Activated CD4-positive, alpha-beta T cell treated with anti-CD3 and anti-CD28 coated beads for 48 hours (primary cell): ENCODE measurements at regions not wholly inside any gene's neighbourhood (a gene's known extent, or its start where the extent isn't known, plus 50 kb on each side); places are given as distances from the start of the nearest gene placed in this dataset.
"Not testable (repeated sequence)": the region's sequence is repeated elsewhere in the genome, so short reads cannot be mapped to it uniquely, and the experiment has no call there.

Experiments
- DNase-seq: peaks from one replicate; pipeline ENCODE4 v3.0.0-alpha.2; 2020

DNA sequence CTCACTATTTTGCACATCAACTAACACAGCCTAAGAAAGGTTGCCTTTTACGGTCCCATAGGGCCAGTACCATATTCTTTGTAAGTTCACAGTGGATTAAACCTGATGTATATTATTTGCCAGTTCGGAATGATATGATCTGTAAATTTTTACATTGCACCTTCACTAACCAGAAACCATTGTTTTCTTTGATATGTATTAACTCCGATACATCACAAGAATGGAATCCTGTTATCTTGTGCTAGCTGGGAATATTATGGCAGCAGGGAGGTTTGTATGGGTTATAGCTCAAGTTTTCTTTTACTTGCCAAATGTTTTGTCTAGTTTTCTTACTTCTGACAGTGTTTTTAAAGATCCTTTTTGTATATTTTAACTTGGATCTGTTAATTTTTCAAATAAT lies 51.4 kb upstream of the S1PR1 start:
- DNase-seq: no peak

DNA sequence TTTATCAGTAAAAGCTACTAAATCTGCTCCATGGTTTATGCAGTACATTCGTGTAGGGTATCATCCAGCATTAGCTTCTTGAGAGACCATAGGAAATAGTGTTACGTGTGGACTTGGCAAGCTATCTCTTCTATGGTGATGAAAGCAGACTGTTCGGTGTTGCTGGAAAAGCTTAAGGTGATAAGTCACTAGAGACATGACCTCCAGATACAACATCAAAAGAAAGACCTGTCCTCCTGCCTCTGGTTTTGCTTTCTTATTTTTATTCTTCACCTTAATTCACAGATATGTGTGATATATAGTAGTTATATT lies 53.5 kb upstream of the S1PR1 start:
- DNase-seq: no peak

DNA sequence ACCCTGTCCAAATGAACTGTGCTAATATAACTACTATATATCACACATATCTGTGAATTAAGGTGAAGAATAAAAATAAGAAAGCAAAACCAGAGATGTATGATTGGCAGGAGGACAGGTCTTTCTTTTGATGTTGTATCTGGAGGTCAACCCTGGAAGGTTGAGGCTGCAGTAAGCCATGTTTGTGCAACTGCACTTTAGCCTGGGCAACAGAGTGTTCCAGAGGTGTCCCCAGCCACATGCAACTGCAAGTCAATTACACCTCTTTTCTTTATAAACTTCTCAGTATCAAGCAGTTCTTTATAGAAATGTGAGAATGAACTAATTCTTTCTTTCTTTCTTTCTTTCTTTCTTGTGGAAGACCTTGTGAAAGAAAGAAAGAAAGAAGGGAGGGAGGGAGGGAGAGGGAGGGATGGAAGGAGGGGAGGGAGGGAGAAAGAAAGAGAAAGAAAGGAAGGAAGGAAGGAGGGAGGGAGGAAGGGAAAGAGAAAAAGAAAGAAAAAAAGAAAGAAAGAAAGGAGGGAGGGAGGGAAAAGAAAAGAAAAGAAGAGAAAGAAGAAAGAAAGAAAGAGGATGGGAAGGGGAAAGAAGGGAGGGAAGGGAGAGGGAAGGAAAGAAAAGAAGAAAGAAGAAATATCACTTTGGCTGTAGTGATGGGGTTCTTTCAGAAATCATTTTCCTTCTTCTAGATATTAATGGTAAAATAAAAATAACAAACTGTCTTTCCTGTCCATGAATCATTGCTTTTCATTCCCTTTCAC lies 54.0 kb upstream of the S1PR1 start:
- DNase-seq: no peak

DNA sequence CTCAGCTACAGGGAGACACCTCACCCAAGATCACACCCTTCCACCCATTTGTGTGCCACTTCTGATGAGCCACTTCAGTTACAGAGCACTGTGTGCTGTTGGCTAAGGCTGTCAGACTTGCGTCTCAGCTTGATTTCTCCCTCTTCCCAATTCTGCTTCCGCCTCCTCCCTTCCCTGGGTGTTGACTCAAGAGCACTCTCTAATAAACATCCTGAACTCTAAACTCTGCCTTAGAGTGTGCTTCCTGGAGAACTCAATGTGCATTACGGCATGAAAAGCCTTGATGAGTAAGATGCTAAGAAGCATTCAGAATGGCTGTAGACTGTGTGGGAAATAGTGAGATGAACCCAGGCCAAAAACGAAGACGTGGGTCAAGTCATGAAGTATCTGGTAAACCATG lies 54.9 kb upstream of the S1PR1 start:
- DNase-seq: no peak

DNA sequence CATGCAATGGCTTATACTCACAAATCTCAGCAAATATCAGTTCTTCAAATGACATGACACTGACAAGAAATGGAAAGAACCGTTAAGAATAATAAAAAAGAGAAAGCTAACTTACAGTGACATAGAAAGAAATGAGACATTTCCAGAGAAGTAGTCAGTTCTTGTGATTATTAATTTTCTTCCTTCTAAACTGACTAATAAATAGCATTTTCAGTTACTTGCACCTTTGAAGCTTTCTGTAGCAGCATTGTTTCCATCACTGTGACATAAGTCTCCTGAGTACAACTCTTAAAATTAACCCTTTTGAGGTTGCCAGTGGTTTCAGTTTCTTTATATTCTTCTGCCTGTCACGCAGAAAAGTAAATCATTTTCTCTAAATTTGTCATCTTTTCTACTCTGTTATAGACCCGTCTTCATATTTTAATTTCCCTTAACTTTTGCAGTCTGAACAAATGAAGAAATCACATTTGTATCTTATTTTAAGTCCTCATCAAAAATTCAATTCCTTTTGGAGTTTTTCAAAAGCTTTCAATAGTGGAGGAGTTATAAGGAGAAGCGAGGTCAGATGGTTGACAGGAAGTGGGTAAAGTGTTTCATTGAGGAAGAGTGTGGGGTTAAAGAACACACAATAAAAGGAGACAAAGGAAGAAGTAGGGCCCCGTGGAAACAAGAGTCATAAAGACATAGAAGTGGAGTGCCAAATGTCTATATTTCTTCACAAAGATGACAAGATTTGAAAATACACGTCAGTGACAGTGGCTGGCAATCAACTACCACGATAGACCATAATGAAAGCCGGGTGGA lies 57.9 kb upstream of the S1PR1 start:
- DNase-seq: peak; percentile 56

DNA sequence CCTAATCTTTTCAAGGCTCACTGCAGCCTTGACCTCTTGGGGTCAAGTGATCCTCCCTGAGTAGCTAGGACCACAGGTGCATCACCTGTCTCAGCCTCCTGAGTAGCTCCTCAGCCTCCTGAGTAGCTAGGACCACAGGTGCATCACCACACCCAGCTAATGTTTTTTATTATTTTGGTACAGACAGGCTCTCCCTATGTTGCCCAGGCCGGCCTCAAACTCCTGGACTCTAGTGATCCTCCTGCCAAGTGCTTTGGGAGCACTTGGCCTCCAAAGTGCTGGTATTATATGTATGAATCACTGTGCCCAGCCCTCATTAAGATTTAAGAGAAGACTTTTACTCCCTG lies 58.5 kb upstream of the S1PR1 start:
- DNase-seq: peak; percentile 37

DNA sequence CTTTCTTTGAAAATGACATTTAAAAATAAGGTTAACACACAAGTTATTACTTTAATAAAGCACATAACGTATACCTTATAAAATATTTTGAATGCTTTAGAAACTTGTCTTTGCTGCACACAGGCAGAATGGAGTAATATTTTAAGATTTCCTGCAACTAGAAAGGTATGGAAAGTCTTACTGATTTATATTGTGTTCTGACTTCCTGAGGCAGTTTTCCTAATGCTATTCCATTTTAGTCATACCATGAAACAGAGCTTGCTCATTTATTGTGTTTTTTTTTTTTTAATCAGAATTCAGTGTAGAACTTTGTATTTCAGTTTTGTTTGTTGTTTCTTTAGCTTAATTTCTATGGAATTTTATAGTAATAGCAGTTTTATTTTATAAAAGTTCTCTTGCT lies 60.9 kb upstream of the S1PR1 start:
- no peak for DNase-seq

DNA sequence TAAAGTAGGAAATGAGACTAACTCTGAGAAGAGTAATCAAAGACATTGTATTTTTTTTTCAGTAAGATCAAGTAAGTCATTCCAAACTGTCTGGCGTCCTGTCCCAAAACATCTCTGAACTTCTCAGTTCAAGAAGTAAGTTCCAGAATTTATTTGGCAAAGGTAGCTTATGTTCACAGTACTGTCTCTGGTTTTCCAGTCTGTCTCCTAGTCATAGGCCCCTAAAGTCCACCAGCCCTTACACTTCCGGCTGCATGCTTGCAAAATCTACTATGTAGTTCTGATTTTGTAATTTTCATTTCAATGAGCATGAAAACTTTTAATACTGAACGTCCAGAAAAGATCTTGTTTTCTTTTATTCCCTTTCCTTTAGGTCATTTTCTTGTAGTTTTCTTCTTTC lies 61.4 kb upstream of the S1PR1 start:
- DNase-seq: no peak

DNA sequence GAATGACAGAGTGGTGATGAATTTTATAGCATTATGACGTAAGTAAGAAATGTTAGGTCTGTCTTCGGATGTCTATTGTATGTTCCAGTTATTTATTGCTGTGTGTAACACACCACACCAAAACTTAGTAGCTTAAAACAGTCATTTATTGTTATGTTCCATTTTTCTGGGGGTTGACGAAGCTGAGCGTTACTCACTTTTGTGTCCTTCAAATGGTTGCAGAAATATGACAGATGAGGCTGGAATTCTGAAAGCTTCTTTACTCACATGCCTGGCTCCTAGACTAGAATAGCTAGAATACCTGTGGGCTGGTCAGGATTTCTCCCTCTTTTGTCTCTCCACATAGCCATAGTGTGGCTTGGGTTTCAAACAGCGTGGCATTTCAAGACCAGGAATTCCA lies 62.1 kb upstream of the S1PR1 start:
- no peak for DNase-seq

DNA sequence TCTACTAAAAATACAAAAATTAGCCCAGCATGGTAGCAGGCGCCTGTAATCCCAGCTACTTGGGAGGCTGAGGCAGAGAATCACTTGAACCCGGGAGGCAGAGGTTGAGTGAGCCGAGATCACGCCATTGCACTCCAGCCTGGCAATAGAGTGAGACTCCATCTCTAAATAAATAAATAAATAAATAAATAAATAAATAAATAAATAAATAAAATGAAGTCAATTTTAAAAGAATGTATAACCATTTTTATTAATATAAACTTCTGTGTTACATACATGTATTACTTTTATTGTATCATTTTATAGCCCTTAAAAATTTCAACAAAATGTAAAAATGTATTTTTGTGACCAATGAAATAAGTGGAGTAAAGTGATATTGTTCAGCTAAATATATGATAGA lies 62.5 kb upstream of the S1PR1 start:
- not testable (repeated sequence) for DNase-seq

DNA sequence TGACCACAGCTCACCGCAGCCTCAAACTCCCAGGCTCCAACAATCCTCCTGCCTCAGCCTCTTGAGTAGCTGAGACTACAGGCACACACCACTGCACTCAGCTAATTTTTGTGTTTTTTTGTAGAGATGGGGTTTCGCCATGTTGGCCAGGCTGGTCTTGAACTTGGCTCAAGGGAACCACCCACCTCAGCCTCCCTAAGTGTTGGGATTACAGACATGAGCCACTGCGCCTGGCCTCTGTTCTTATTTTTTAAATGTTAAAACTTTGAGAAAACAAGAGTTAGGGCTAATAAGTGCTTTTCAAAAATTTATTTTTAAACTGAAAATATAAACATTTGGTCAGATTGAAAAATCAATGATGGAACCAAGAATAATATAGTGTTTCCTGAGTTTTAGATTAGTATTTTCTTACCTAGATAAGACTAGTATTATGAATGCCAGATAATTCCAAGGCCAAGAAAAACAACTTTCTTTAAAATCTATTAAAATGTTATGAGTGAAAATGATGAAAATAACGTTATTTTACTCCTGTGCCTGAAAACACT lies 66.2 kb upstream of the S1PR1 start:
- no peak for DNase-seq

DNA sequence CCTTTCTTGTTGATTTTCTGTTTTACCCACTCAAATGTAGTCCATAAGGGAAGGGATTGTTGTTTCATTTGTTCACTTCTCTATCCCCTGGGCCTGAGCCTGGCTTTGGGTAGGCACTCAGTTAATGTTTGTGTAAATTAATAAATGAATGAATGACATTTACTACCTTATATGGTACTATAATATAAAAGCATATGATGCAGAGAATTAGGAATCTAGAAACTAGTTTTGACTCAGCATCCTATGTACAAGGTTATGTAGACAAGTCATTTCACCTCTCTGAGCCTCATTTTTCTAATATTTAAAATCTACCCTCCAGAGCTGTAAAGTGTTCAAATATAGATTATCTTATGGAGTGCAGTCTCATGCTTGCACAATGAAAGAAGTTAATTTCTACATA lies 68.9 kb upstream of the S1PR1 start:
- DNase-seq: no peak

DNA sequence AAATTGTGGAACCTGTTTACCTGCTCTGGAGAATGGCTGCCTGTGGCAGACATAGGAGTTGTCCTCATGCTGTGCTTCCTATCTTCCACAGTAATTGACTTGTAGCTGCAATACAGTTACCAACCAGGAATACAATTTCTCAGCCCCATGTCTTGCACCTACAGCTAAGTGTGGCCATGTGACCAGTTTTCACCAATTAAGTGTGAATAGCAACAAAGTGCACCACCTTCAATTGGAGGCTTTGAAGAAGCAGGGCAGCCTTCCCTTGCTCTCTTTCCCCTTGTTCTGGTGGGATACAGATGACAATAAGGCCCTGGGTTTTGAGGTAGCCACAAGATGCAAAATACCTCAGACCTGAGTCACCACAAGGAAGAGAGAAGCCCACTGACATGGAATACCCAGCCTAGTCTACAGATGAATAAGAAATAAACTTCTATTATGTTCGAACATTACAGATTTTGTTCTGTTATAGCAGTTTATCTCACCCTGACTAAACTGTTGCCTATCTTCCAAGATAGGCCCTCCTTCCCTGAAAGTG lies 70.2 kb upstream of the S1PR1 start:
- no peak for DNase-seq

DNA sequence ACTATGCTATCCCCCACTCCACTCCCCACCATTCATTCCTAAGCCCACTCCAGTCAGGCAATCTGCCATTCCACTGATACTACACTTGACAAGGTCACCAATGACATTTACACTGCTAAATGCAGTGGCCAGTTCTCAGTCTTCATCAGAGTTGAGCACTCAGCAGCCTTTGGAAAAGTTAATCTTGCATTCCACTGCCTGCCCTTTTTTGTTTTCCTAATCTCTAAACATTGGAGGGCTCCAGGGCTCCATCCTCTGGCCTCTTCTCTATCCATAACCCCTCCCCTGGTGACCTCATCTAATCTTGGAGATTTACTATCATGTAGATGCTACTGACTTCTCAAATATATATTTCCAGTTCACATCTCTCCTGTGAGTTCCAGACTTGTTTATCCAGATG lies 70.9 kb upstream of the S1PR1 start:
- DNase-seq: no peak

DNA sequence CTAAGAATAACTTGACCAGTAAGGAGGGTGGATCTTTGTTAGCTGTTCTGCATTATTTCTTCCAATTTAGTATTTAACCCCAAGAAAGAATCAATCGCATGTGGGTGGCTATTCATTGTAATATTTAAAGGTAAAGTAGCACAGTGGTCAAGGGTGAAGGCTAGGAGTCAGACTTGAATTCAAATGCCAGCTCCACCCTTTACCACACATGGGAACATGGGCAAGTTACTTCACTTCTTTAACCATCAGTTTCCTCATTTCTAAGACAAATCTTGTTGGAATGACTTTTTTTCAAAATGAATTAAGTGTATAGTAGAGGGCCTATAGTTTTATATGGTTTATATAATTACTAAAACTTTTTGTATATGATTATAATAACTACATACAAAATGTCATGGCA lies 71.3 kb upstream of the S1PR1 start:
- DNase-seq: no peak

DNA sequence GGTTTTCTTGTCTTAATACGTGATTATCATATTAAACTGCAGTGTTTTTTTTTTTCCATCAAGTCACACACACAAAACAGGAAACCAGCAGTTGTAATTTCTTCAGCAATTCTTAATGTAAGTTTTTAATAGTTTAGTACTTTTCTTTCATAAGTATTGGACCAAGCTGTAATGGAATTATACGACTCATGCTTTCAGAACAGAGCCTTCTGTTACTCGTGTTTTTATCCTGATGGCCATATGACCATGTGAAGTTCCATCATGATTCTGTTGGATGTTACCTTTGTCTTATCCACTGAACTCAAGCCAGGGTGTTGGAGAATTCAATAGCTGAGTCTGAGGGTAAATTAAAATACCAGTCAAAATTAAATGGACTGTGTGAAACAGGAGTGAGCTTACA lies 72.0 kb upstream of the S1PR1 start:
- DNase-seq: no peak

DNA sequence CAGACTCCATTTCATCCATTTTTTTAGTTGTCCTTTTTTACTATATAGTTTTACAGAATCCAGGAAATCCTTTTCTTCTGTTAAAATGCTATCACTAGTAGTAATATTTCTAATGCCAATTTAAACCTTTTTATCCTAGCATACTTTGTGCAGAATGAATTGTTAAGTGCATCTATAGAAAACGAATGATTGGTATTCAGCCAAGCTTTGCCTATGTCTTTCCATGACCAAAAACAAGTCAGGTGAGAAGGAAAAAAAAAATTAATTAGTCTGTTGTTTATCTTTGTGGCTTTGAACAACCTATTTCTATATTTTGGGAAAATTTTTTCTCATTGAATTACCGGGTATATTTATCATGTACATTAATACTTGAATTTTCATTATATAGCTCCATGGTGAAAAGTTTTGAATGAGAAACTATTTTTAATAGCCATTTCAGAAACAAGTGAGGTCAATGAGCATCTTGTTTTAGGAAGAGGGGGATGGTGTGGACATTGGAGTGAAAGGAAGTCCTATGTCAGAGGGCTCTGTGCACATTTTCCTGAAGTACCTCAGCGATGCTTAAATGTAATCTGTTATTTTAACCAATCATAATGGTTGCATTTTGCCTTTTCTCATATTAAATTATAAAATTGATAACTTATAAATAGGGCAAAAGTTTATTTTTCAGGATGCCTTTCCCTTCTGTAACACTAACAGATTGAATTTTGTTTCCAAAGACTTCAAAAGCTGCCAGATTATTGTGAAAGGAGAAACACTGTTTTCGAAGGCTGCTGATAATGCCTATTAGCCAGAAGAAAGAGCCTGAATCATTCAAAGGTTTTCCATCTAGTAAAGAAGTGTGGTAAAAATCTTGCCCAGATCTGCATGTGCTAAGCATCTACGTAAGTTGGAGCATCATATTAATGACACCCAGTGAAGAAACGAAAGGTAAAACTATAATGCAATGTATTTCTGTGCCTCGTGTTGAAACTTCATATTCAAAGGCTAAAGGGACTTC lies 73.8 kb upstream of the S1PR1 start:
- no peak for DNase-seq

DNA sequence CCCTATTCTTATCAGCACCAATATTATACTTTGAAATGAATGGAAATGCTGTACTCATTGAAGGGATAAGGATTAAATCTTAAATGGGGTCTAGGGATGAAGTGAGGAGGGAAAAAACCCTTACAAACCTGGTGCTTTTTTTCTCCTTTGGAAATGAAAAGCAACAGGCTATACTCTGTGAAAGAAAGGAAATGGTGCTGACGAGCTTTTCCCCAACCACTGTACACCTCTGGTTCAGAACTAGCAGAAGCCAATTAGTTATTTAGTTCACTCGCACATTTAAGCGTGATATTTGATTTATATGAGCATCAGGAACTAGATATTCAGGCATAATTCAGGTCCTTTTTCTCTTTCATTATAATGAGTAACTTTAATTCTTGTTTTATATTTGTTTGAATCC lies 74.5 kb upstream of the S1PR1 start:
- no peak for DNase-seq

DNA sequence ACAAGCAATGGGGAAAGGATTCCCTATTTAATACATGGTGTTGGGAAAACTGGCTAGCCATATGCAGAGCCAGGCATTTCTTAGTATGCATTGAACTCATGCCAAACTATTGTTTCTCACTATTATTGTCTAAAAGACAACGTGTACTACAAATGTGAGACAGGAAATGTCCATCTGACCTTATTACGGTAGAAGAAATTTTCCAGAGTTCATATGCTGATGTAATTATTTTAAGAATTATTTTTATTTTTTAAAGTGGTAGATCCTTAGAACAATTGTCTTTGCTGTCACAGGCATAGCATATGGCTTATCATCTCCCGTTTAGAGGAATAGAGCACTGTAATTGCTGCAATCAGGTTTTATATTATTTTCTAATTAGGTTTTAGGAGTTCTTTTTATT lies 75.2 kb upstream of the S1PR1 start:
- DNase-seq: no peak

DNA sequence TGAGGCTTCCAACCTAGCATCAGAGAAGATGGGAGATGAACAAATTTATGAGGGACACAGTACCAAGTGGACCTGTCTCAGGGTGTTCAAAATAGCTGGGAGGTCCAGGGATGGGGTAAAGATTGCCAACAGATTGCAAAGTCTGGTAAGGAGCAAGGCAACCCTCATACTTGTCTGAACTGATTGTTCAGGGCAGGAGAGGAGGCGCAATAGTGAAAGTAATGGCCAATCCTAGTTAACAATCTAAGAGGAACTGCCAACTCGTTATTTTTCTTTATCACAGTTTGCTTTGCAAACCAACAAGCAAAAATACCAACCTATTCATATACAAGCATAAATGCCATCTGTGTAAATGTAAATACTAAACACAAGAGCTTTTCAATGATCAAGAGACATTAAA lies 78.4 kb upstream of the S1PR1 start:
- DNase-seq: no peak

DNA sequence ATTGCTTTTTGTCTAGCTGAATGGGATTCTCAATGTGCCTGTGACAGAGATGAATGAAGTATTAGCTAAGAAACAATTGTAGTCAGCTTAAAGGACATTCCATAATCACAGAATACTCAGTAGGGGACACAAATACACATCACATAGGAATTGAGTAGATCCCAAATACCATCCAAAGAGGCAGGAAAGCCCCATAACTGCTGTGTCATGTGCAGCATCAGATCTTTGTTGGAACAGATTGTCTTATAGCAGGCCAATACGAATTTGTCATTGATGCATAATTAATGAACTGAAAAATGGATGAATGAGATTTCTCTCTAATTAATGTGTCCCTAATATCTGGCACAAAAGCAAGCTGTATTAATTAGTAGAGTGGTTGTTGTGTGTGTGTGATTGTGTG lies 82.3 kb upstream of the S1PR1 start:
- DNase-seq: no peak

DNA sequence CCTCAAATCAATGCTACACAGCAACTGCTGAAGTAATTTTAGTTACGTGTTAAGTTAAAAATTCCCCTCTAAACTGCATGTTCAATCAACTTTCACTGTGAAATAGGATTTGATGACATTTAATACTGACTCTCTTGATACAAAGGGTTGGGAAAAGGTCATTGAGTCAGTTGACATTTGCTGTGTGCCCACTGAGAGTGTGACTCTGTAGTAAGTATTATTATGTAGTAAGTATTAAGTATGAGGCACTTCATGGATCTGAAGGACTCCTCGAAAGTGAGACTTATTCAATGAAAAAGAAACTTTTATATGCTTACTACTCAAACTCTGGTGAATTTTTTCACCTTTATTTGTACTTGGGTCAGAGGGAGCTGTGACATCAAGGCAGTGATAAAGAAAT lies 83.1 kb upstream of the S1PR1 start:
- DNase-seq: peak; percentile 26

DNA sequence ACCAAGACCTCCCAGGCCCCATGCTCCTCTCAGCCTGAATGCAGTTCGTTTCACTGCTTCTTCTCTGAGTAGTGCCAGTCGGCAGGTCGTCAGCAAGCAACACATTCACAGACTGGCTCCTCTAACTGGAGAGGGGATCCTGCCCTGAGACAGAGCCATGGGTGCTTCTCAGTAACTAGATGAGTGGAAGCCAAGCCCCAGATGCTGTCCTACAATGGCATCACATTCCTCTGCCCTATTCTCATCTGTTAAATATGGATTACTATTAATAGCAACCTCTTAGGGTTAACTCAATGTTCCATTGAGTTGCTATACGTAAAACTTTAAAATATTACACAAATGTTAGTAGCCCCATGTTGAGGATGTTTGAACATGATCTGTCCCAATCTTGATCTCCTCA lies 84.2 kb upstream of the S1PR1 start:
- DNase-seq: no peak
